PC-9 (cell line): ENCODE measurements at regions not wholly inside any gene's neighbourhood (a gene's known extent, or its start where the extent isn't known, plus 50 kb on each side); places are given as distances from the start of the nearest gene placed in this dataset.

Experiments used
- BruUV-seq: library from RNA; stranded (reverse); fragments of 400-500 nt; replicated peaks from 2 replicates; lab custom pipeline; 2021; lab: Mats Ljungman, UMichigan
- CTCF ChIA-PET: fragments of 300-600 bp; sonication (Branson Sonifier 250); formaldehyde crosslinking; loops from one replicate; lab custom pipeline; 2022; ENCODE audit warnings: antibody characterized with exemption; lab: Charles Lee
- POLR2A ChIA-PET: fragments of 300-600 bp; sonication (Branson Sonifier 250); formaldehyde crosslinking; loops from one replicate; lab custom pipeline; 2022; ENCODE audit warnings: antibody characterized with exemption; ENCODE audit not compliant: unreplicated experiment; lab: Charles Lee
- DNase-seq, 2 experiments: peaks; one replicate each; pipeline versions ENCODE4 v3.0.0 to v3.0.0-alpha.2; 2015 to 2022; ENCODE audit warnings: mixed read lengths in 1 of 2
- H2AFZ ChIP-seq: fragments of 200-600 bp; sonication (generic); 2 replicates; pipeline ENCODE4 v1.8.1; 2017; ENCODE audit warnings: antibody characterized with exemption
- H3F3A ChIP-seq: fragments of 200-600 bp; sonication (generic); 2 replicates; pipeline ENCODE4 v1.8.1; 2017; ENCODE audit warnings: antibody characterized with exemption, mild to moderate bottlenecking, low read depth; ENCODE audit not compliant: insufficient read depth
- H3K27ac ChIP-seq: fragments of 200-600 bp; sonication (generic); 2 replicates; pipeline ENCODE4 v1.6.1; 2016; ENCODE audit warnings: mixed run types
- H3K27me3 ChIP-seq: fragments of 200-600 bp; sonication (generic); 2 replicates; pipeline ENCODE4 v1.6.1; 2016; ENCODE audit warnings: low read depth, mixed run types; ENCODE audit not compliant: insufficient read depth
- H3K36me3 ChIP-seq: fragments of 200-600 bp; sonication (generic); 2 replicates; pipeline ENCODE4 v1.6.1; 2016; ENCODE audit warnings: low read depth, mixed run types
- H3K4me1 ChIP-seq: fragments of 200-600 bp; sonication (generic); replicated peaks from 2 replicates; pipeline ENCODE4 v1.6.1; 2016; ENCODE audit warnings: mixed run types; ENCODE audit not compliant: insufficient read depth
- H3K4me2 ChIP-seq: fragments of 200-600 bp; sonication (generic); 2 replicates; pipeline ENCODE4 v1.6.1; 2017; ENCODE audit warnings: mixed run types
- H3K4me3 ChIP-seq: fragments of 200-600 bp; sonication (generic); 2 replicates; pipeline ENCODE4 v1.6.1; 2016; ENCODE audit warnings: mixed run types
- H3K79me2 ChIP-seq: fragments of 200-600 bp; sonication (generic); 2 replicates; pipeline ENCODE4 v1.6.1; 2017; ENCODE audit warnings: low read depth, mixed run types
- H3K9me2 ChIP-seq: fragments of 200-600 bp; sonication (generic); 2 replicates; pipeline ENCODE4 v1.8.1; 2017; ENCODE audit warnings: mild to moderate bottlenecking; ENCODE audit not compliant: insufficient read depth
- H3K9me3 ChIP-seq: fragments of 200-600 bp; sonication (generic); 2 replicates; pipeline ENCODE4 v1.8.1; 2016; ENCODE audit warnings: low read depth; ENCODE audit not compliant: insufficient read depth
- H4K20me1 ChIP-seq: fragments of 200-600 bp; sonication (generic); 2 replicates; pipeline ENCODE4 v1.8.1; 2017; ENCODE audit not compliant: insufficient read depth
- EZH2 ChIP-seq: fragments of 200-600 bp; sonication (generic); IDR thresholded peaks from 2 replicates; pipeline ENCODE4 v1.8.0; 2017; ENCODE audit warnings: antibody characterized with exemption, low read depth
- intact Hi-C: fragments of 100-400 bp; cut with micrococcal nuclease; formaldehyde crosslinking; loops from one replicate; pipeline ENCODE4 v1.10.0; 2022; ENCODE audit not compliant: unreplicated experiment
- TF ChIP-seq, protein P1 (sequence below): fragments of 200-600 bp; sonication (generic); conservative IDR thresholded peaks from 2 replicates; pipeline ENCODE4 v1.6.1; 2017; ENCODE audit warnings: mixed run types, antibody characterized with exemption, mild to moderate bottlenecking, moderate library complexity

DNA sequence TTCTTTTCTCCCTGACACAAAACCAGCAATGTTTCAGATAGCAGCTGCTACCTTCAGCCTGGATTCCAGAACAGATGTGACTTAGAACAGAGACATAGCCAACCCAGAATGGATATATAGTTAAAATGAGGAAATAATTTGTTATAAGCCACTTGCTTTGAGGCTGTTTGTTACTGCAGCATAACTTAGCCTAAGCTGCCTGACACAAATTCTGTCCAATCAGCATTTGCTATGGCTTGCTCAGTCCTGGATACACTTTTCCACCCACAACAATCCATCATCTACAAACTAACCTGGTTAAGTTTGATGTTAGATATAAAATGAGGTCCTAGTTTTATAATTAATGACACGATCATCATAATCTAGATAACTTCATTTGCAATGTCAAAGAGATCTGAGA lies 480.4 kb downstream of the NR4A2 start:
- DNase-seq = no peak
- Histone ChIP-seq H3K4me3 (no peak overlapping the region), H3F3A (no peaks in the 10 kb centered on the region), H3K9me3 (no peaks in the 10 kb centered on the region; the same call in 1 of the 2 replicates), H4K20me1 (no peaks in the 10 kb centered on the region), H3K4me2 (no peak overlapping the region), H3K9me2 (no peaks in the 10 kb centered on the region), H3K27me3 (no peaks in the 10 kb centered on the region), H3K36me3 (no peaks in the 10 kb centered on the region), H2AFZ (no peak overlapping the region), H3K4me1 (no peaks in the 10 kb centered on the region), H3K79me2 (no peaks in the 10 kb centered on the region), H3K27ac (no peak overlapping the region)
- no peak for TF ChIP-seq EZH2
- TF ChIP-seq, protein P1, sequence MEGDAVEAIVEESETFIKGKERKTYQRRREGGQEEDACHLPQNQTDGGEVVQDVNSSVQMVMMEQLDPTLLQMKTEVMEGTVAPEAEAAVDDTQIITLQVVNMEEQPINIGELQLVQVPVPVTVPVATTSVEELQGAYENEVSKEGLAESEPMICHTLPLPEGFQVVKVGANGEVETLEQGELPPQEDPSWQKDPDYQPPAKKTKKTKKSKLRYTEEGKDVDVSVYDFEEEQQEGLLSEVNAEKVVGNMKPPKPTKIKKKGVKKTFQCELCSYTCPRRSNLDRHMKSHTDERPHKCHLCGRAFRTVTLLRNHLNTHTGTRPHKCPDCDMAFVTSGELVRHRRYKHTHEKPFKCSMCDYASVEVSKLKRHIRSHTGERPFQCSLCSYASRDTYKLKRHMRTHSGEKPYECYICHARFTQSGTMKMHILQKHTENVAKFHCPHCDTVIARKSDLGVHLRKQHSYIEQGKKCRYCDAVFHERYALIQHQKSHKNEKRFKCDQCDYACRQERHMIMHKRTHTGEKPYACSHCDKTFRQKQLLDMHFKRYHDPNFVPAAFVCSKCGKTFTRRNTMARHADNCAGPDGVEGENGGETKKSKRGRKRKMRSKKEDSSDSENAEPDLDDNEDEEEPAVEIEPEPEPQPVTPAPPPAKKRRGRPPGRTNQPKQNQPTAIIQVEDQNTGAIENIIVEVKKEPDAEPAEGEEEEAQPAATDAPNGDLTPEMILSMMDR = no peak
- intact Hi-C loops = no loop called here
- BruUV-seq = no TSS peak
- CTCF ChIA-PET = no interaction called here
- POLR2A ChIA-PET = no interaction called here

DNA sequence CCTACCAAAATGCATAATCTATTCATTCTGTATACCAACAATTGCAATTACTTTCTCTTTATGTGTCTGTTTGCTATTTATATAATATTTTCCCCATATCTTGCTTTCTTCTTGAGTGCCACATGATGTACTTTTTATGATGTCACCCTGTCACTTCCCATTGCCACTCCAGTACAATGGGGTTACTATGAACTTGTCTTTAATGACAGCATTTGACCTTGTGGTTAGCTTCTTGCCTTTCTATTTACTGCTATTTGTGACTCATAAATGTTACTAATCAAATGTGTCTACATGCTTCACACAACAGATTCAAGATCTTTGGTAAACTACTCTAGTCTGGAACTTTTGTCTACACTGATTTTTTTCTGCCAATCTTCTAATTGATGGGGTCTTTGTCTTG lies 486.3 kb downstream of the NR4A2 start:
- no peaks in the 10 kb centered on the region for H3K9me2 ChIP-seq
- no TSS peak for BruUV-seq
- no peaks in the 10 kb centered on the region for H3K36me3 ChIP-seq
- peak in 1 of 2 experiments; percentile 56 for DNase-seq
- intact Hi-C loops = no loop called here
- H3K4me2 ChIP-seq = no peak overlapping the region
- H2AFZ ChIP-seq = no peak overlapping the region
- no peaks in the 10 kb centered on the region for H3K27me3 ChIP-seq
- H3F3A ChIP-seq = no peaks in the 10 kb centered on the region
- POLR2A ChIA-PET = no interaction called here
- no peaks in the 10 kb centered on the region for H3K79me2 ChIP-seq
- no peak overlapping the region for H3K4me3 ChIP-seq
- TF ChIP-seq EZH2 = no peak
- TF ChIP-seq, protein P1 = no peak
- 0 out of 2 replicates have a peak, but pooled peaks cover 4% of the 10 kb centered on the region for H3K4me1 ChIP-seq
- CTCF ChIA-PET = no interaction called here
- H4K20me1 ChIP-seq = no peaks in the 10 kb centered on the region
- H3K9me3 ChIP-seq = no peaks in the 10 kb centered on the region; the same call in 1 of the 2 replicates
- H3K27ac ChIP-seq = no peak overlapping the region

DNA sequence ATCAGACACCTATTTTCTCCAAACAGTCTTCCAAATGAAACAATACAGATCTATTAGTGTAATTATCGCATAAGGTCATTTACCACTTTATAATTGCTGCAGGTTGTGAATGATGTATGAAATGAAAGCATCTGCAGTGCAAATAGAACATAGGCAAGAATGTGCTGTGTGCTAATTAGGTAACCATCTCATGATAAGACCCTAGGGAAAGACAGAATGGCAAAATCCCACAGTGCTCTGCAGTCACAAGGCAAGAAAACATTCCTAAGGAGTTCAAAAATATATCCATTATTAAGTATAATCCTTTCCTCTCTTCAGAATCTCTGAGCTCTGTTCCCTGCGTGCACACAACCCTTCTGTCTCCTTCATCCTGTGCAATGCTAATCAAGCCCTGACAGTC lies 488.1 kb downstream of the NR4A2 start:
- H3K36me3 ChIP-seq = no peaks in the 10 kb centered on the region
- no peaks in the 10 kb centered on the region for H3K79me2 ChIP-seq
- no peaks in the 10 kb centered on the region for H4K20me1 ChIP-seq
- H3K9me2 ChIP-seq = no peaks in the 10 kb centered on the region
- BruUV-seq = no TSS peak
- ChIA-PET CTCF (no interaction called here), POLR2A (no interaction called here)
- no peaks in the 10 kb centered on the region; the same call in 1 of the 2 replicates for H3K9me3 ChIP-seq
- no peak overlapping the region for H3K4me2 ChIP-seq
- no peak for DNase-seq
- H3K27ac ChIP-seq = no peak overlapping the region
- no peak overlapping the region for H3K4me3 ChIP-seq
- 0 out of 2 replicates have a peak, but pooled peaks cover 4% of the 10 kb centered on the region for H3K4me1 ChIP-seq
- TF ChIP-seq EZH2 = no peak
- TF ChIP-seq, protein P1 = no peak
- H2AFZ ChIP-seq = no peak overlapping the region
- H3K27me3 ChIP-seq = no peaks in the 10 kb centered on the region
- no peaks in the 10 kb centered on the region for H3F3A ChIP-seq
- intact Hi-C loops = no loop called here
